IPS-20b (cell line): ENCODE measurements at regions not wholly inside any gene's neighbourhood (a gene's known extent, or its start where the extent isn't known, plus 50 kb on each side); places are given as distances from the start of the nearest gene placed in this dataset.
"Not testable (repeated sequence)": the region's sequence is repeated elsewhere in the genome, so short reads cannot be mapped to it uniquely, and the experiment has no call there.

Source experiments
- H3K27ac ChIP-seq: one replicate; pipeline ENCODE4 v1.5.1; 2013; ENCODE audit warnings: low read length
- H3K27me3 ChIP-seq: 2 replicates; pipeline ENCODE4 v1.6.1; 2013; ENCODE audit warnings: mild to moderate bottlenecking, low read length, inconsistent platforms; ENCODE audit not compliant: insufficient read depth
- H3K36me3 ChIP-seq: 2 replicates; pipeline ENCODE4 v1.6.1; 2013; ENCODE audit warnings: low read depth, mild to moderate bottlenecking, inconsistent platforms, low read length, moderate library complexity; ENCODE audit not compliant: insufficient read depth
- H3K4me1 ChIP-seq: 2 replicates; pipeline ENCODE4 v1.6.1; 2013; ENCODE audit warnings: mild to moderate bottlenecking, control low read depth, inconsistent platforms, low read length, moderate library complexity; ENCODE audit not compliant: insufficient read depth
- H3K4me3 ChIP-seq: 2 replicates; pipeline ENCODE4 v1.5.1; 2013; ENCODE audit warnings: mild to moderate bottlenecking, low read length, inconsistent platforms
- H3K9ac ChIP-seq: 2 replicates; pipeline ENCODE4 v1.6.1; 2013; ENCODE audit warnings: low read depth, mild to moderate bottlenecking, inconsistent platforms, low read length, moderate library complexity
- H3K9me3 ChIP-seq: 2 replicates; pipeline ENCODE4 v1.6.1; 2013; ENCODE audit warnings: mild to moderate bottlenecking, low read depth, low read length, inconsistent platforms; ENCODE audit not compliant: insufficient read depth

- Histone ChIP-seq H3K4me3 (no peak overlapping the region), H3K36me3 (no peaks in the 10 kb centered on the region), H3K4me1 (no peaks in the 10 kb centered on the region), H3K9me3 (no peaks in the 10 kb centered on the region; the same call in 1 of the 2 replicates), H3K27me3 (no peaks in the 10 kb centered on the region), H3K27ac (no peak overlapping the region), H3K9ac (no peak overlapping the region)
These were observed 618.1 kb upstream of the RBFOX1 start for GRCh38 chr16:6714510-6714909.

GRCh38 chr16:6709736-6710135 lies 622.9 kb upstream of the RBFOX1 start:
- H3K4me1 ChIP-seq: no peaks in the 10 kb centered on the region
- no peaks in the 10 kb centered on the region for H3K36me3 ChIP-seq
- no peak overlapping the region for H3K4me3 ChIP-seq
- H3K9me3 ChIP-seq: no peaks in the 10 kb centered on the region; the same call in 1 of the 2 replicates
- no peaks in the 10 kb centered on the region for H3K27me3 ChIP-seq
- no peak overlapping the region for H3K27ac ChIP-seq
- no peak overlapping the region for H3K9ac ChIP-seq

GRCh38 chr16:6708576-6709215 lies 623.9 kb upstream of the RBFOX1 start:
- Histone ChIP-seq H3K9me3 (no peaks in the 10 kb centered on the region; the same call in 1 of the 2 replicates), H3K36me3 (no peaks in the 10 kb centered on the region), H3K4me1 (peaks cover 4% of the 10 kb centered on the region; the same call in 1 of the 2 replicates), H3K27me3 (no peaks in the 10 kb centered on the region), H3K27ac (no peak overlapping the region), H3K9ac (no peak overlapping the region), H3K4me3 (no peak overlapping the region)

GRCh38 chr16:6704306-6704930 lies 628.2 kb upstream of the RBFOX1 start:
- H3K36me3 ChIP-seq: no peaks in the 10 kb centered on the region
- H3K27me3 ChIP-seq: no peaks in the 10 kb centered on the region
- H3K4me3 ChIP-seq: no peak overlapping the region
- H3K4me1 ChIP-seq: peaks cover 4% of the 10 kb centered on the region; the same call in 1 of the 2 replicates
- no peak overlapping the region for H3K27ac ChIP-seq
- H3K9me3 ChIP-seq: no peaks in the 10 kb centered on the region
- no peak overlapping the region for H3K9ac ChIP-seq

- Histone ChIP-seq H3K4me3 (no peak overlapping the region), H3K27ac (no peak overlapping the region)
These were observed 631.5 kb upstream of the RBFOX1 start for GRCh38 chr16:6701096-6701495.

GRCh38 chr16:6698548-6698947 lies 634.1 kb upstream of the RBFOX1 start:
- no peak overlapping the region for H3K9ac ChIP-seq
- H3K36me3 ChIP-seq: no peaks in the 10 kb centered on the region
- no peak overlapping the region for H3K4me3 ChIP-seq
- no peaks in the 10 kb centered on the region for H3K27me3 ChIP-seq
- no peaks in the 10 kb centered on the region for H3K9me3 ChIP-seq
- no peak overlapping the region for H3K27ac ChIP-seq
- no peaks in the 10 kb centered on the region; the same call in 1 of the 2 replicates for H3K4me1 ChIP-seq

More at GRCh38 chr16:6701096-6701495, 631.5 kb upstream of the RBFOX1 start:
- Histone ChIP-seq H3K4me1 (peaks cover 4% of the 10 kb centered on the region; the same call in 1 of the 2 replicates), H3K36me3 (no peaks in the 10 kb centered on the region), H3K9ac (no peak overlapping the region), H3K27me3 (no peaks in the 10 kb centered on the region), H3K9me3 (no peaks in the 10 kb centered on the region)

- Histone ChIP-seq H3K4me3 (no peak overlapping the region), H3K27ac (no peak overlapping the region), H3K27me3 (no peaks in the 10 kb centered on the region), H3K36me3 (no peaks in the 10 kb centered on the region), H3K9ac (no peak overlapping the region), H3K4me1 (no peaks in the 10 kb centered on the region), H3K9me3 (no peaks in the 10 kb centered on the region)
These were observed 637.0 kb upstream of the RBFOX1 start for GRCh38 chr16:6695666-6696065.

GRCh38 chr16:6694636-6695035 lies 638.0 kb upstream of the RBFOX1 start:
- Histone ChIP-seq H3K27me3 (no peaks in the 10 kb centered on the region), H3K9me3 (no peaks in the 10 kb centered on the region), H3K9ac (no peak overlapping the region), H3K4me1 (no peaks in the 10 kb centered on the region), H3K4me3 (no peak overlapping the region), H3K27ac (no peak overlapping the region), H3K36me3 (no peaks in the 10 kb centered on the region)

- H3K9me3 ChIP-seq, H3K9ac ChIP-seq, H3K27ac ChIP-seq, H3K4me1 ChIP-seq, H3K36me3 ChIP-seq, H3K4me3 ChIP-seq, H3K27me3 ChIP-seq: not testable (repeated sequence)
These were observed 639.2 kb upstream of the RBFOX1 start for GRCh38 chr16:6693418-6693817.

- no peaks in the 10 kb centered on the region for H3K27me3 ChIP-seq
- no peaks in the 10 kb centered on the region for H3K9me3 ChIP-seq
- H3K27ac ChIP-seq: no peak overlapping the region
- no peak overlapping the region for H3K9ac ChIP-seq
- no peak overlapping the region for H3K4me3 ChIP-seq
- H3K4me1 ChIP-seq: no peaks in the 10 kb centered on the region
- no peaks in the 10 kb centered on the region for H3K36me3 ChIP-seq
These were observed 639.8 kb upstream of the RBFOX1 start for GRCh38 chr16:6692874-6693273.

- H3K27me3 ChIP-seq: no peaks in the 10 kb centered on the region
- H3K27ac ChIP-seq: no peak overlapping the region
- H3K36me3 ChIP-seq: no peaks in the 10 kb centered on the region
- H3K4me1 ChIP-seq: peaks cover 3% of the 10 kb centered on the region; the same call in 1 of the 2 replicates
- H3K9ac ChIP-seq: no peak overlapping the region
- H3K9me3 ChIP-seq: peaks cover 5% of the 10 kb centered on the region
- H3K4me3 ChIP-seq: no peak overlapping the region
These were observed 641.9 kb upstream of the RBFOX1 start for GRCh38 chr16:6690741-6691140.

- Histone ChIP-seq H3K36me3 (no peaks in the 10 kb centered on the region), H3K4me3 (no peak overlapping the region), H3K27ac (no peak overlapping the region), H3K4me1 (peaks cover 3% of the 10 kb centered on the region; the same call in 1 of the 2 replicates), H3K9ac (no peak overlapping the region), H3K27me3 (no peaks in the 10 kb centered on the region), H3K9me3 (peaks cover 5% of the 10 kb centered on the region)
These were observed 643.0 kb upstream of the RBFOX1 start for GRCh38 chr16:6689643-6690042.
